ENCODE measurements at regions not wholly inside any gene's neighbourhood (a gene's known extent, or its start where the extent isn't known, plus 50 kb on each side); places are given as distances from the start of the nearest gene placed in this dataset.

DNA sequence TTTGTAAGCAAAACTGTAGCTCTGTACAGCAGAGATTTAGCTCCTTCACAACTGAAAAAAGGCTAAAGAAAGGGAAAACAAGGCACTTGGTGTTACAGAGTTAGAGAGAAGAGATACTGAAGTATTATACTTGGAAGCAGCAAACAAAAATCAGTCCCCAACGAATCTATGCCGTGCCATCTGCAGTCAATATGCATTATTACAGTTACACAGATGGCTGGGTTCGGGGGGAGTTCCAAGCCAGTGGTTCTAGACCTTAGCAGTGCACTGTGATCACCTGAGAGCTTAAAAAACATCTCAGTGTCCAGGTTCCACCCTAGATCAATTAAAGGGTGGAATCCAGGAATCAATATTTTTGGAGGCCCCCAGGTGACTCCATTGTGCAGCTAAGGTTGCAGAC is 489.9 kb downstream of the SHISA9 start:
- no peak overlapping the region for H3K18ac ChIP-seq (ENCODE audit: low read depth, low read length)
- no peak overlapping the region for H3K56ac ChIP-seq (ENCODE audit: extremely low read depth, insufficient read depth, low read length)
- DNase-seq (no peak), ATAC-seq (ENCODE audit: low read depth) (no peak)
- H2AFZ ChIP-seq (replicated peaks; ENCODE audit: low read length, poor library complexity): no peak overlapping the region
- peaks cover 12% of the 10 kb centered on the region for H3K9me3 ChIP-seq (ENCODE audit: control insufficient read depth, insufficient read depth, low read length)
- no peak overlapping the region for H2BK20ac ChIP-seq (ENCODE audit: low read depth, low read length)
- intact Hi-C loops (cut with micrococcal nuclease) (no loop called here), dilution Hi-C loops (cut with HindIII; ENCODE audit: low sequenced_read_pairs, unreplicated experiment) (no loop called here), in situ Hi-C loops (cut with MboI; ENCODE audit: low sequenced_read_pairs) (no loop called here)
- no TSS peak for BruUV-seq (replicated peaks)
- H3K27ac ChIP-seq (ENCODE audit: insufficient read depth, low read length): no peak overlapping the region
- TF ChIP-seq, protein P1, sequence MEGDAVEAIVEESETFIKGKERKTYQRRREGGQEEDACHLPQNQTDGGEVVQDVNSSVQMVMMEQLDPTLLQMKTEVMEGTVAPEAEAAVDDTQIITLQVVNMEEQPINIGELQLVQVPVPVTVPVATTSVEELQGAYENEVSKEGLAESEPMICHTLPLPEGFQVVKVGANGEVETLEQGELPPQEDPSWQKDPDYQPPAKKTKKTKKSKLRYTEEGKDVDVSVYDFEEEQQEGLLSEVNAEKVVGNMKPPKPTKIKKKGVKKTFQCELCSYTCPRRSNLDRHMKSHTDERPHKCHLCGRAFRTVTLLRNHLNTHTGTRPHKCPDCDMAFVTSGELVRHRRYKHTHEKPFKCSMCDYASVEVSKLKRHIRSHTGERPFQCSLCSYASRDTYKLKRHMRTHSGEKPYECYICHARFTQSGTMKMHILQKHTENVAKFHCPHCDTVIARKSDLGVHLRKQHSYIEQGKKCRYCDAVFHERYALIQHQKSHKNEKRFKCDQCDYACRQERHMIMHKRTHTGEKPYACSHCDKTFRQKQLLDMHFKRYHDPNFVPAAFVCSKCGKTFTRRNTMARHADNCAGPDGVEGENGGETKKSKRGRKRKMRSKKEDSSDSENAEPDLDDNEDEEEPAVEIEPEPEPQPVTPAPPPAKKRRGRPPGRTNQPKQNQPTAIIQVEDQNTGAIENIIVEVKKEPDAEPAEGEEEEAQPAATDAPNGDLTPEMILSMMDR (conservative IDR thresholded peaks at IDR 0.05; ENCODE audit: low read depth, low read length): no peak
- no peak for TF ChIP-seq RAD21 (IDR thresholded peaks at IDR 0.05; ENCODE audit: low read length)
- no peak for TF ChIP-seq MAFK (IDR thresholded peaks at IDR 0.05; ENCODE audit: low read depth, low read length)
- TF ChIP-seq CEBPB (IDR thresholded peaks at IDR 0.05; ENCODE audit: low read depth, low read length): no peak
- CTCF ChIA-PET: no interaction called here
- H3K4ac ChIP-seq (ENCODE audit: low read depth, low read length): no peak overlapping the region
- no peak overlapping the region for H3K14ac ChIP-seq (replicated peaks; ENCODE audit: low read depth, low read length)
- H3K27me3 ChIP-seq (ENCODE audit: control insufficient read depth, insufficient read depth, low read length): no peaks in the 10 kb centered on the region
- no peak overlapping the region for H3K4me3 ChIP-seq (ENCODE audit: insufficient read depth, low read depth, low read length)
- no peak overlapping the region for H3K23ac ChIP-seq (ENCODE audit: low read depth, low read length)
- H2AK9ac ChIP-seq (replicated peaks; ENCODE audit: low read depth, low read length, poor library complexity): no peak overlapping the region
- no peaks in the 10 kb centered on the region for H3K4me1 ChIP-seq (ENCODE audit: control insufficient read depth, insufficient read depth, low read length)
- H3K9ac ChIP-seq (ENCODE audit: low read depth, low read length): no peak overlapping the region
- no peak overlapping the region for H3K4me2 ChIP-seq (ENCODE audit: low read depth, low read length)
- H4K91ac ChIP-seq (ENCODE audit: insufficient read depth, low read depth, low read length): no peak overlapping the region
- no peaks in the 10 kb centered on the region for H3K79me1 ChIP-seq (ENCODE audit: low read depth in 1 of 2, low read length in 2 of 2)
- no CpG with 5 or more reads among the region's 3 CpGs for WGBS, 2 experiments (ENCODE audit: extremely low coverage in 2 of 2, insufficient read length in 1 of 2)
- H4K5ac ChIP-seq (ENCODE audit: low read depth, low read length): no peak overlapping the region
- no peaks in the 10 kb centered on the region for H4K20me1 ChIP-seq (ENCODE audit: insufficient read depth, low read length)
- H2BK5ac ChIP-seq (ENCODE audit: low read depth, low read length, poor library complexity, severe bottlenecking): no peak overlapping the region
- no peaks in the 10 kb centered on the region for H3K36me3 ChIP-seq (ENCODE audit: control insufficient read depth, insufficient read depth, low read length)
- no peaks in the 10 kb centered on the region for H3K9me1 ChIP-seq (ENCODE audit: insufficient read depth, low read length)
- POLR2A ChIA-PET (ENCODE audit: unreplicated experiment): no interaction called here
- no peak overlapping the region for H2BK15ac ChIP-seq (ENCODE audit: low read depth, low read length)
- no peak overlapping the region for H2AK5ac ChIP-seq (ENCODE audit: low read depth, low read length)
- H4K8ac ChIP-seq (ENCODE audit: low read depth in 2 of 2, low read length in 2 of 2): no peak overlapping the region
- no peak overlapping the region for H2BK120ac ChIP-seq (ENCODE audit: low read depth, low read length)

Data from IMR-90 (cell line).